Inflammatory macrophage treated with lipopolysaccharide for 4 hours (primary cell): ENCODE measurements at regions not wholly inside any gene's neighbourhood (a gene's known extent, or its start where the extent isn't known, plus 50 kb on each side); places are given as distances from the start of the nearest gene placed in this dataset.
"Not testable (repeated sequence)": the region's sequence is repeated elsewhere in the genome, so short reads cannot be mapped to it uniquely, and the experiment has no call there.

Experiments used
- DNase-seq: peaks from one replicate; pipeline ENCODE4 v3.0.0-alpha.2; 2020

DNA sequence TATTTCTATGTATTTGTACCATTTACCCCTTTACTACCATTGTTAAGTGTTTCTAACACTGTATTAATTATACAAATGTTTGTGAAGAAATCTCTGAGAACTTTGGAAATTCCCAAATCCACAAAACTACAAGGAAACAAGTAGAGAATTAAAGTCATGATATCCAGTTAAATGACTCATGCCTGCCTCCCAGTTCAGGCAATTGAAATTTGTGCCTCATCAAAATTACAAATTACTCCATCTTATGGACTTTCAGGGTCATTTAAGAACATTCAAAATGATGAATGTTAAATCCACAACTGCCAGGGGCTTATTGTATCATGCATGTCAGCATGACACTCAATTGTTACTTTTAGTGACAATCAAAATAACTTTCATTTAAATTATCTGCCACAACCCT, 282.4 kb downstream of the ZNF326 start:
- DNase-seq = no peak

DNA sequence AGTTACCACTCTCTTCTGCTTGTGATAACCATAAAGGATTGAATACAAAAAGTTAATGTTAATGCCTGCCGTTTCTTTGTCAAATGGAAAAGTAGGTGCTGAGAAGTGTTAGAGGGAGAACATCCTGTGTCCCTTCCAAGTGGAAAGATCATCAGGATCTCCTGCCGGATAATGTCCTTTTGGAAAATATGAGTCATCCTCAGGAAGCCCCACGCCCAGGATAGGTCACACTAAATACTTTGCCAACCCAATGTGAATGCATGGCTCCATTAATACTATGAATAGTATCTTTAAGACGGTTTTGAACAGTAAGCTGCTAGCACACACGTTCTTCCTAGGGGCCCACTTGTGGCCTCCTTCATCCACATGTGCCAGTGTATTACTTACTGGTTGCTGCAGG, 279.5 kb downstream of the ZNF326 start:
- DNase-seq = no peak

DNA sequence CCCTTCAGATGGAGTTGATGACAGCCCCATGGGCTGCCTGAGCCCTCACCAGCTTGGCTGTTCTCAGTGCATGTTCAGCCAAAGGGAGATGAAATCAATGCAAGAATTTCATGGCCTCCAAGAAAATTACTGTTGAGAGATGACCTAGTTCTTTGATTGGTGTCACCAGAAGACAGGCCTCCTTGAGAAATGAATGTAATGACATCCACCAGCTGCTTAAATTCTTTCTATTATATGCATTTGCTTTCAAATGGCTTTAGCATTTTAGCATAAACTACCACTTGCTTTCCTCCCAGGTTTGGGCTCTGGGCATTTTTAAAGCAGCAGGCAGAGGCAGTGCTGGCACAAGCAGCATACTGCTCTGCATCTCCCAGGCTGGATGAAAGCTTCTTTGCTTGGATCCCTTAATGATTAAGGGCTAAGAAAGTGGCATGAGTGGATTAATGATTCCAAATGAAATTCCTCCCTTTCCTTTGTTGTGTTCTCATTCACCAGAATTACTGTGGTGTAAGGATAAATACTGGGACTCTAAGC, 278.4 kb downstream of the ZNF326 start:
- DNase-seq = no peak

DNA sequence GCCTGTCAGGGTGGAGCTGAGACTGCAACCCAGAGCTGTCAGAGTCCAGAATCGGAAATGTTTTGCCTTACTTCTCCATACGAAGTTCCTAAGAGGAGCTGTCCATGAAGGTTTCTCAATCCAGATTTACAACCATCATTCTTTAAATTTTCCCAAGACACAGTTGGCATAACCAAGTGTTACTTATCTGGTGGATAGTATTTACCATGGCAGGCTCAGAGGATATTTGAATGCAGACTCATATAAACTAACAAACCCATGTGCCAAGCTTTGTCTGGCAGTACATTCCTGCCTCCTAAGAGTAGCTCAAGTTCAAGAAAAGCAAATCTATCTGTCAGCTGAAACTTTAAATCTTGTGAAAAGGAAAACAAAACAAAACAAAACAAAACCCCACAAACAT, 267.9 kb downstream of the ZNF326 start:
- no peak for DNase-seq

DNA sequence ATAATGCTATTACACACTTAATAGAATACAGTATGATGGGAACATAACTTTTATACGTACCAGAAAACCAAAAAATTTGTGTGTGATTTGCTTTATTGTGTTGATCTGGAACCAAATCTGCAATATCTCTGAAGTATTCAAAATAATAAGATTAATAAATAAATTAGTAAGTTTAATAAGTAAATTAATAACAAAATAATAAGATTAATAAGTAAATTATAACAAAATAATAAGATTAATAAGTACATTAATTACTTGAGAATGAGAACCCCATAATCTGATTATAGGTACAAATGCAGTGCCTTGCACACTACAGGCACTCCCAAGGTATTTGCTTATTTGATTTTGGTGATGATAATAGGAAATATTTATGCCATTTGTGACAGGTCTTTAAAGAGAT, 267.4 kb downstream of the ZNF326 start:
- no peak for DNase-seq

DNA sequence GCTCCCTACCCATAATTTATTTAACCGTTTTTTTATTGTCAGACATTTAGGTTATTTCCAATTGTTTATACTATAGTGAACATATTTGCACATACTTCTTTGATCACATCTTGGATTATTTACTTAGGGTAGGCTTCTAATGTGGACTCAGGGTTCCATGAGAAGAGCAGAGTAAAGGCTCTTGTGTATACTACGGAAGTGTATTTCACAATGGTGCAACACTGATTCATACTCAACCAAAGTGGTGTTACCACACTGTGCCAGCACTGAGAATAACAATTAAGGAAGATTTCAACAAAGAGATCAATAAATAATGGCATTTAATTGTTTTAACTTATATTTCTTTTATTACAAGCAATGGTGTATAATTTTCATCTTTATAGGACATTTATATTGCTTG, 251.2 kb downstream of the ZNF326 start:
- DNase-seq = no peak

DNA sequence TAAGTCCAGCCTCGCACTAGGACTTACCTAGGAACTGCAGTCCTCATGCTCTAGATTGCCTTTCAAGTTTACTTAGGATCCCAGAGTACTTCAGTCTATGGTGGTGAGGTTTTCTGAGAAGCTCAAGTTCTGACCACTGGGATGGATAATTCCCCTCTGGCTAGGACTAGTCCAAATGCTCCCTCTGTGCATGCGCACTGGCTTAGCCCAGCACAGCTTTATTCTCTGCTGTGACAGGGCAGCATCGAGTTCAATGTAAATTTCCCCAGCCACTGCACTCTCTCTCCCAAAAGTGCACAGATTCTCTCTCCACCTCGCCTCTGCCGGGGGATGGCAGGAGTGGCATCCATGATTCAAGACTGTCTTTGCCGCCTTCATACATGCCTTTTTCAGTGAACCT, 241.6 kb downstream of the ZNF326 start:
- no peak for DNase-seq

DNA sequence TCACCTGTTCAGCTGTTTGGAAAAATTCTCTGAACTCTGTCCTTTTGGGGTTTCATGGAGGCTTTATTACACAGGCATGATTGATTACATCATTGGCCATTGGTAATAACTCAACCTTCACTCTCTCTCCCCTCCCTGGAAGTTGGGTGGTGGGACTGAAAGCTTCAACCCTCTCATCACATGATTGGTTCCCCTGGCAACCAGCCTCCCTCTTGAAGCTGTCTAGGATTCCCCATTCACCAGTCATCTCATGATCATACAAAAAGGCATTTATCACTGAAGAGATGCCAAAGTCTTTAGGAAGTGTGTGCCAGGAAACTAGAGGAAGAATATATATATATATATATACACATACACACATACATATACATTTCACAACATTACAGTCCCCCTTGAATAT, 228.5 kb downstream of the ZNF326 start:
- DNase-seq = no peak

DNA sequence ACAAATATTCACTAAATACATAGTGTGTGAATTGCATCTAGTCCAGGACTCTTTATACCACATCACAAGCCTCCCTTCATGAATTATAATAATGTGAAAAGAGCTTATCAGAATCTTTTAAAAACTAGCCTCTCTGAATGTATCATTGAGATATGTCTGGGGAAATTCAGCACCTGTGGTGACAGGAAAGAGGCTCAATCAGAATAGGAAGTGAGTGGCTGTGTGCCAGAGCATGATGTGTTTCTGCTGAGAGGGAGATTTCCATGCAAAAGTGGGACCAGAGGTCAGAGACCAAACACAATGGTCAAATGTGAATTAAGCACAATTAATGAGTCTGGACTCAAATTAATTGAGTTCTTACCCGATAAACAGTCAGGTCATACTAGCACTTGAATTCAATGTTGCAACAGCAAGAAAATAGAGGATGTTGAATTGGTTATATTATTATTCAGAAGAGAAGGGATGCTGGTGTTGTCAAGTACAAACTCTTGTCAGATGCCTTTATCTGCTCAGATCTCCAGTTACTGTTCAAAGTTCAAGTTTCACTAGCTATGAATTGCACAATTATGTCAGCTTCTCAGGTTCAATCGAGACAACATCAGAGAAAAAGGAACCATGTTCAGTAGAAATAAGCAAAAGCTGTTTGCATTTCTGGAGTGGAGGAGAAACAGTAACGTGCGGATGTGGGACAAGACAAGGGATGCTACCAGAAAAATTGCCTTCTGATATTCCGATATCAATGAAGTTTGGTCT, 226.2 kb downstream of the ZNF326 start:
- no peak for DNase-seq

DNA sequence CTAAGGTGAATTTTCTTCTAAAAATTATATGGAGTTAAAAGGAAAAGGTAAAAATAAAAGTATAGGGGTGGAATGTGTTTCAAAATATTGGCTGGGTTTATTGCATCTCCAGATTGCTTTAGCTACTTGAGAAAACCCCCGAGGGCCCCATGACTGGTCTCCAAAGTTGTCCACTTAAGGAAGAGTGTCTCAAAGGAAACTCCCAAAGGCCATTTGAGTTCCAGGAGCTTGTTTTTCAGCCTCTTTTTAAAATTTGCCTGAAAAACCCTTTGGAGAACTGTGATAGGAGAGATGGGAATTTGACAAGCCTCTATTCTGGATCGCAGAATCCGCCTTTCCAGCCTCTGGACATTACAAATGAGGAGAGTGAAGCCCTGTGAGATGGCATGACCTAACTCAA, 225.6 kb downstream of the ZNF326 start:
- DNase-seq = no peak

DNA sequence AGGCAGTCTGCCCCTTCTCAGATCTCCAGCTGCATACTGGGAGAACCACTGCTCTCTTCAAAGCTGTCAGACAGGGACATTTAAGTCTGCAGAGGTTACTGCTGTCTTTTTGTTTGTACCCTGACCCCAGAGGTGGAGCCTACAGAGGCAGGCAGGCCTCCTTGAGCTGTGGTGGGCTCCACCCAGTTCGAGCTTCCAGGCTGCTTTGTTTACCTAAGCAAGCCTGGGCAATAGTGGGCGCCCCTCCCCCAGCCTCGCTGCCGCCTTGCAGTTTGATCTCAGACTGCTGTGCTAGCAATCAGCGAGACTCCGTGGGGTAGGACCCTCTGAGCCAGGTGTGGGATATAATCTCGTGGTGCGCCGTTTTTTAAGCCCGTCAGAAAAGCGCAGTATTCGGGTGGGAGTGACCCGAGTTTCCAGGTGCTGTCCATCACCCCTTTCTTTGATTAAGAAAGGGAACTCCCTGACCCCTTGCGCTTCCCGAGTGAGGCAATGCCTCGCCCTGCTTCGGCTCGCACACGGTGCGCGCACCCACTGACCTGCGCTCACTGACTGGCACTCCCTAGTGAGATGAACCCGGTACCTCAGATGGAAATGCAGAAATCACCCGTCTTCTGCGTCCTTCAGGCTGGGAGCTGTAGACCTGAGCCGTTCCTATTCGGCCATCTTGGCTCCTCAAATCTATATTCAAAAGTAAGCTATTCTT, 224.4 kb downstream of the ZNF326 start:
- DNase-seq = not testable (repeated sequence)

DNA sequence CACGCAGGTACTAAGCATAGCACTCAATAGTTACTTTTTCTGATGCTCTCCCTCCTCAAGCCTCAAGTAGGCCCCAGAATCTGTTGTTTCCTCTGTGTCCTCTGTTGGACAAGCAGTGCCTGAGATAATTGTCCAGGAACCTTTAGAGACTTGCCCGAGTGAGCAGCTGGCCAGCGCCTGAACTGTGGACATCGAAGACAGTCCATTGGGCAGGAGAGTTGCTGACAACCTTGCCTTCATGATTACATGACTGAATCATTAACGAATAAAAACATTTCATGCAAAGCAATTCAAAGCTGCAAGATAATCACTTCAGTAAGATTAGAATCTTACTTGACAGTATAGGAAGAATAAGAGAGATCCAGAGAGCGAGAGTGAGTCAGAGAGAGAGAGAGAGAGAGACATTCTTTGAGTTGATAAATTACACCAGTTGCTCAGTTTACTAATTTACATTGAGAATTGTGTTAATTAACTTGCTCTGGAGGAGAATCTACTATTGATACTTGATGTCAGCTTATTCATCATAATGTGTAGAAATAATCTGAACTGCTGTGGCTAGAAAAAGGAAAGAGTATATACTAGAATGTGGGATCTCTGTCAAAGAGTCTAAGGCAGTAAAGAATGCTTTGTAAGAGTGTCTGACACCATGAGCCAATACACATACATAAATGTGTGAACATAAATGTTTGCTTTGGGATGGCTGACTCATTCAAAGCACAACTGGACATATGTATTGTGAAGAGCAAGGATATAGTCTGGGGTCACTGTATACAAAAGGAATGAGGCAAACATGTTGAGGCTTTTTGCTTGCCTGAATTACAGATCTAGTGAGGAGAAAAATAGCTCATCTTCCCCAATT, 216.0 kb downstream of the ZNF326 start:
- no peak for DNase-seq

DNA sequence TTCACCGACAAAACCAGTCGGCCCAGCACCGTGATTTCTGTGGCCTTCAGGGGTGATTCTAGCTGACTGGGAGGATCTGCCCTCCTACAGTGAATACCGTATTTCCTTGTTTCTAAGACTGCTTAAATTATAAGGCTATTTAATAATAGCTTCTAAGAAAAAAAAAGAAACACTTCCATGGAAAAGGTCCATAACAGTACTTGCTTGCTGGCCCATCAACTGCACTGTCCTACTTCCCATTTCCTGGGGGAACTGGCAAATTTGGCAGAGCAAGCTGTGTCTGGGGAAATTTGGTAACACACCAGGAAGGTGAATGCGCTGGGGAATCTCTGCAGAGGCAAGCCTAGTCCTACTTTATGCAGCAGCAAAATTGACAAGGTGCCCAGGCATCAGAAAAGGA, 214.0 kb downstream of the ZNF326 start:
- no peak for DNase-seq

DNA sequence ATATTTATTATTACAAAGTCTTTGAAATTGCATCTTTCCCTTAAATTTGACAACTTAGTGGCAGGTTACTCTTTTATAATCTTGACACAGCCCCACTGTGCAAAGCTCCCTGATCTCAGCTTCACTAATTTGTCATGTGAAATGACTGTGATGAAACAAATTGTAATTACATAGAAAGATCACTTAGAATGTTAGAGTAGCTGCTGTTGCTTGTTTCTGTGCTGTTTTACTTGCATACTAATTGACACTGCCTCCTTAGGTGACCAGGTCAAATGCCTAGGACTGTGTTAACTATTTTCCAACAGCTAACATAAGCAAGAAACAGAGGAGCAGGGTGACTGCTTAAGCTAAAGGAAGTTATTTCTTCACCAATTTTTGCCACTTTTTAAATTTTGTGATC, 211.3 kb downstream of the ZNF326 start:
- no peak for DNase-seq

DNA sequence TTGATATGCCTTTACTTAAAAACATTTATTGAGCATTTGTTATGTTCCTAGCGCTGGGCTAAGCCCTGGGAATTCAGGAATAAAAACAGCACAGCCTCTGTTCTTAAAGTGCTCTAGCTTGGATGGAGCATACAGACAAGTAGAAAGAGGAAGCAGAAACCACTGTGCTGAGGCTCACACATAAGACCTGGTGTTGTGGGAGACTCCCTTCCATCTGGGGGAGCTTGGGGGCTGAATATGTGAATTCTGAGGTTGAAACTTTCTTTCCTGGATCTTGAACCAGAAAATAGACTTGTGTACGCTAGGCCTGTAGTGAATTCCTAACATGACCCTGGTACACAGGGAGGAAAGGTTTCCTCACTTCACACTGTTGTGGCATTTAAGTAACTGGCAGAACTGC, 209.9 kb downstream of the ZNF326 start:
- DNase-seq = no peak

DNA sequence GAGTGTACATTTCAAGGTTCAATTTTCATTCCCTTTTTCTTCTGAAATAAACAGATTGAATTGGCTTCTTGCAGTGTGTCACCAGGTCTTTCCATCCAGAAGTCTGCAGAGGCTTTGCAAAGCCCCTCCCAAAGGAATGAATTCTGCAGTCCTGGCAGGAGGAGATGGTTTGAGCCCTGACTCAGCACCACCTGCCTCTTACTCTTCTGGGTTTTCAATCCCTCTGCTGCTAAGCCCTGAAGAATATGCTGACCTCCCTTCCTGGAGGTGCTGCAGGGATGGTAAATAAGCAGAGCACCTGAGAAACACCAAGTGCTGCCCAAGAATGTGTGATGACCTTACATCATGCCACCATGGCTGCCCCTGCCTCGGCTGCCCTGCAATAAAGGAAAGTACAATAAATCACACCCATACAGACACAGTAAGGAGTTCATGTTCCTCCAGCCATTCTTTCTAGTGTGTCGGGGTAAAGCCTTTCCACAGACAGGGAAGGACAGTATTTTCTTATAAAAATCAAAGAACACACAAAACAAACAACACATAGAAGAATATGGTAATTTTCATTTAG, 209.2 kb downstream of the ZNF326 start:
- no peak for DNase-seq

DNA sequence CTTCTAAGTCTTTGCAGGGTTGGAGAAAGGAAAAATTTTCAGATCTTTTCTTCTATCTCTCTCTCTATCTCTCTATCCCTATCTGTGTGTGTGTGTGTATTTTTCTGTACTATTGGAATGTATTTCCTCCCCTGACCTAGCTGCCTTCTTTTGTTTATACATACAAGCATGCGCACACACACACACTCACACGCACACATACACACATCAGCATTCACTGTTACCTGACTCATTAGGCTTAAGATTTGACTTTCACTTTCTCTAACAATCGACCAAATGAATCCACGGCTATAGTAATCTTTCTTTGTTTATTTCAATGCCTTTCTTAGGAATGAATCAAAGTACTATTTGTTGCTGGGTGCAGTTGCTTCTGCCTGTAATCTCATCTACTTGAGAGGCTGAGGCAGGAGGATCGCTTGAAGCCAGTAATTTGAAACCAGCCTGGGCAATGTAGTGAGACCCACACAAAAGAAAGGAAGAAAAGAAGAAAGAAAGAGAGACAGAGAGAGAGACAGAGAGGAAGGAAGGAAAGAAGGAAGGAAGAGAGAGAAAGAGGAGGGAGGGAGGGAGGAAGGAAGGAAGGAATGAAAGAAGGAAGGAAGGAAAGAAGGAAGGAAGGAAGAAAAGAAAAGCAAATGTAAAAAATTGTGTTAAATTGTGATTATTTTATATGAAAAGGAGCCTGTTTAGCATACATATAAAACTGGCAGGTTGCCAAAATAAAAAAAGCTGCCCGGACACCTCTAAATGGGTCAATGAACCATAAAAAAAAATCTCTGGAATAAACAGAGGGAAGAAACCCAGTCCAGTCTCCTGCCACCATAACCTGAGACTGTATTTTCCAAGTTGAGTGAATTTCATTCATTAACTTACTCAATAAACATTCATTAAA, 206.8 kb downstream of the ZNF326 start:
- DNase-seq = no peak

DNA sequence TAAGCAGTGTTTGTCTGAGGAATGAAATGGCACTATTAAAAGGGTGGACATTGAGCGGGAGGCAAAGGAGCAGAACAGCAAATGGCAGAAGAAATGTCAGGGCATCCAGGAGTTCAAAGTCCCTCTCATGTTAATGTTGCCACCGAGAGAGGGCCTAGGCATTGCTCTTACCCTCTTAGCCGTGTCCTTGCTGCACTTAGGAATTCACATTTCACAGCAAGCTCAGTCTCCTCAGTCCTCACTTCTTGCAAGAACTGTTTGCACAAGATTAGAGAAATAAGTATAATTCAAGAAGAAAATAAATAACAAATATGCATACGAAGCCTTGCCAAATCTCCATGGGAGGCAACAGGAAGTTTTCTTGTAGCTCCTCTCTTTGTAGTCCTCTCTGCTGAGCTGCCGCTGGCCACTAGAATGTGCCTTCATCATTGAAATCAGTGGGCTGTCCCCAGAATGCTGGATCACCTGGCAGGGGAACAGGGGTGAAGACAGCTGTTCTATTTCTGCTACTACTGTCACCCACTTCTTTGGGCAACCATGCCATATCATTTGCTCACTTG, 205.8 kb downstream of the ZNF326 start:
- DNase-seq = no peak

DNA sequence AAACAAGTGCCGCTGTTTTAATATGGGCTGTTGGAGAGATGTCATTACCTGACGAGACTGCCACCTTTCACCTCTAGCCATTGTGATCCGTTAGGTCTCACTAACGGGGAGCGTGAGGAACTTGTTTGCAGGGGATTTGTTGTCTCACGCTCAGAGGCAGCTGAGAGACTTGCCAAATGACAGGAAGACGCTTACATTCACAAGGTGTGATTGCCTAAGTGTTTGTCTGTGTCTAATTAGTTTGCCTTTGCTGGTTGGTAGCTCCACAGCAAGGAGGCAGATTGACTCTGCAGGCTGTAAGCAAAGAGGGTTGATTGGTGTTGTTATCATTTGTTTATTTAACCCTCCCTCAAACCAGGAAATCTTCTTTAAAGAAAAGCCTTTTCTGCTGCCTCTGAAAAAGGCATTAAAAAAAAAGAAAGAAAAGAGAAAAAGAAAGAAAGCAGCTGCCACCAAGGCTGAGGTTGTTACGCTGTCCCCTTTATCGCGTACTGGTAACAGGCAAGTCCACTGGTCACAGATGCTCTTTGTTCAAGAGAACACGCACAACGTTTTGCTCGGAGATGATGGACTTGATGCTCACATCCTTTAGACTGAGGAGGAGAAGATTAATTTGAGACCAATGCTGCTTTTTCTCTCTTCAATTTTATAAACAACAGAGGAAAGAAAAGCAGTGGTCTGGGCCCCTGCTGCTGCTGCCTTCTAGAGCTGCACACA, 203.9 kb downstream of the ZNF326 start:
- no peak for DNase-seq

DNA sequence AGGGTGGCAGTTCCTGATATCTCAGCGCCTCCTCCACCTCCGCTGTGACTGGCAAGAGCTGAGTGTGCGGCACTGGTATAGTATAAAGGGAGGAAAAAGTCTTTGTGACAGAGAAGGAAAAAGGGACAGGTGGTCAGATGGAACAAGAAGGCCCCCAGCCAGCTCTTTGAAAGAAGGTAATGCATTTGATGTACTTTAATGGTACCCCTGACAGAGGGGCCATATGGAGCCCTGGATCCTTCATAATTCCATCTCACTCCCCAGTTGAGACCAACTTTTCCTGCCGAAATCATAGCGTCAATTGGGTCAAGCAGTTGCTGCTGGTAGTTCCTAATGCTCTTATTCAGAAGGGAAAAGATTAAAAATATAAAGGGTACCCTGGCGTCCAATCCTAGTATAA, 198.2 kb downstream of the ZNF326 start:
- no peak for DNase-seq

DNA sequence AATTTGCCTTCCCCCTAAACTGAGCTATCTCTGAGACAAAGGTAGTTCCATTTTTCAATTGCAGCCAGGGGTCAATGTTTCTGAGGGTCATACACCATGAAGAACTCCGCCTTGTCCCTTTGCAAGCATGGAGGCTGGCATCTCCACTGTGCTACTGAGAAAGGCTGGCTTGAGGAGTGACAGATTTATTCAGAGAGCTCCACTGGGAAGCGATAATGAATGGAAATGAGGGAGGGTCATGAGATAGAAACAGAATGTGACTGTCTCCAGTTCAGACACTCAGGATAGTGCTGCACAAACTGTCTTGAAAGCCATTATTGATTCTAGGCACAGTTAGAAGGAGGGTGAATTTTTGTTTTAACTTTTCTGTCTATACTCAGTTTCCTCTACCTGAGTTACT, 197.5 kb downstream of the ZNF326 start:
- no peak for DNase-seq
